ENCODE measurements at regions not wholly inside any gene's neighbourhood (a gene's known extent, or its start where the extent isn't known, plus 50 kb on each side); places are given as distances from the start of the nearest gene placed in this dataset.

- peaks cover 5% of the 10 kb centered on the region for H3K9me3 Mint-ChIP-seq (ENCODE audit: unreplicated experiment)
- Histone ChIP-seq H3K79me2 (ENCODE audit: insufficient read depth, low read length) (no peaks in the 10 kb centered on the region), H2AFZ (ENCODE audit: low read depth, low read length) (no peak overlapping the region), H3K4me2 (ENCODE audit: low read length) (no peak overlapping the region), H3K9ac (ENCODE audit: low read length) (no peak overlapping the region), H3K9me3 (ENCODE audit: insufficient read depth, low read depth, low read length) (peaks cover 6% of the 10 kb centered on the region), H3K27ac (ENCODE audit: low read depth, low read length) (no peak overlapping the region), H3K4me3 (ENCODE audit: insufficient read depth, low read depth, low read length) (no peak overlapping the region), H3K27me3 (ENCODE audit: insufficient read depth, low read length) (no peaks in the 10 kb centered on the region), H4K20me1 (ENCODE audit: insufficient read depth, low read length) (no peaks in the 10 kb centered on the region), H3K4me1 (ENCODE audit: insufficient read depth, low read length) (no peaks in the 10 kb centered on the region), H3K36me3 (ENCODE audit: insufficient read depth, low read length) (no peaks in the 10 kb centered on the region)
- peaks cover 2% of the 10 kb centered on the region for H3K36me3 Mint-ChIP-seq (ENCODE audit: low read depth, unreplicated experiment)
- peaks cover 35% of the 10 kb centered on the region for H3K27me3 Mint-ChIP-seq (ENCODE audit: low read depth, unreplicated experiment)
- no peaks in the 10 kb centered on the region for H3K4me1 Mint-ChIP-seq (ENCODE audit: low read depth, unreplicated experiment)
- DNase-seq (ENCODE audit: low read depth) (no peak), FAIRE-seq (no peak)
- TF ChIP-seq CTCF (IDR thresholded peaks at IDR 0.05; ENCODE audit: insufficient read depth, low read depth, low read length), result no peak
- no peak for TF ChIP-seq EZH2 (IDR thresholded peaks at IDR 0.05; ENCODE audit: insufficient read depth, low read length)
- H3K27ac Mint-ChIP-seq (ENCODE audit: unreplicated experiment), result no peak overlapping the region
- H3K4me3 Mint-ChIP-seq (ENCODE audit: unreplicated experiment), result no peak overlapping the region
These were observed 334.2 kb downstream of the IRX1 start for GRCh38 chr5:3929799-3930198.

GRCh38 chr5:3931976-3932375, 336.3 kb downstream of the IRX1 start:
- Mint-ChIP-seq H3K4me1 (ENCODE audit: low read depth, unreplicated experiment) (no peaks in the 10 kb centered on the region), H3K27me3 (ENCODE audit: low read depth, unreplicated experiment) (peaks cover 18% of the 10 kb centered on the region), H3K4me3 (ENCODE audit: unreplicated experiment) (no peak overlapping the region), H3K27ac (ENCODE audit: unreplicated experiment) (no peak overlapping the region), H3K9me3 (ENCODE audit: unreplicated experiment) (peaks cover 5% of the 10 kb centered on the region), H3K36me3 (ENCODE audit: low read depth, unreplicated experiment) (no peaks in the 10 kb centered on the region)
- Histone ChIP-seq H3K36me3 (ENCODE audit: insufficient read depth, low read length) (no peaks in the 10 kb centered on the region), H4K20me1 (ENCODE audit: insufficient read depth, low read length) (no peaks in the 10 kb centered on the region), H3K4me3 (ENCODE audit: insufficient read depth, low read depth, low read length) (no peak overlapping the region), H3K9me3 (ENCODE audit: insufficient read depth, low read depth, low read length) (peaks cover 6% of the 10 kb centered on the region), H3K4me1 (ENCODE audit: insufficient read depth, low read length) (no peaks in the 10 kb centered on the region), H3K4me2 (ENCODE audit: low read length) (no peak overlapping the region), H2AFZ (ENCODE audit: low read depth, low read length) (no peak overlapping the region), H3K79me2 (ENCODE audit: insufficient read depth, low read length) (no peaks in the 10 kb centered on the region), H3K27me3 (ENCODE audit: insufficient read depth, low read length) (no peaks in the 10 kb centered on the region), H3K27ac (ENCODE audit: low read depth, low read length) (no peak overlapping the region), H3K9ac (ENCODE audit: low read length) (no peak overlapping the region)
- FAIRE-seq, result no peak
- no peak for DNase-seq (ENCODE audit: low read depth)
- no peak for TF ChIP-seq EZH2 (IDR thresholded peaks at IDR 0.05; ENCODE audit: insufficient read depth, low read length)
- no peak for TF ChIP-seq CTCF (IDR thresholded peaks at IDR 0.05; ENCODE audit: insufficient read depth, low read depth, low read length)

- no peak overlapping the region for H3K27ac ChIP-seq (ENCODE audit: low read depth, low read length)
- FAIRE-seq (no peak), DNase-seq (ENCODE audit: low read depth) (no peak)
- no peaks in the 10 kb centered on the region for H3K36me3 ChIP-seq (ENCODE audit: insufficient read depth, low read length)
- H3K27me3 ChIP-seq (ENCODE audit: insufficient read depth, low read length), result no peaks in the 10 kb centered on the region
- H3K9ac ChIP-seq (ENCODE audit: low read length), result no peak overlapping the region
- H3K79me2 ChIP-seq (ENCODE audit: insufficient read depth, low read length), result no peaks in the 10 kb centered on the region
- Mint-ChIP-seq H3K36me3 (ENCODE audit: low read depth, unreplicated experiment) (no peaks in the 10 kb centered on the region), H3K27ac (ENCODE audit: unreplicated experiment) (no peak overlapping the region), H3K27me3 (ENCODE audit: low read depth, unreplicated experiment) (peaks cover 10% of the 10 kb centered on the region), H3K9me3 (ENCODE audit: unreplicated experiment) (peaks cover 4% of the 10 kb centered on the region), H3K4me3 (ENCODE audit: unreplicated experiment) (no peak overlapping the region), H3K4me1 (ENCODE audit: low read depth, unreplicated experiment) (no peaks in the 10 kb centered on the region)
- H2AFZ ChIP-seq (ENCODE audit: low read depth, low read length), result no peak overlapping the region
- no peaks in the 10 kb centered on the region for H4K20me1 ChIP-seq (ENCODE audit: insufficient read depth, low read length)
- H3K4me2 ChIP-seq (ENCODE audit: low read length), result no peak overlapping the region
- no peak for TF ChIP-seq EZH2 (IDR thresholded peaks at IDR 0.05; ENCODE audit: insufficient read depth, low read length)
- TF ChIP-seq CTCF (IDR thresholded peaks at IDR 0.05; ENCODE audit: insufficient read depth, low read depth, low read length), result no peak
- H3K4me3 ChIP-seq (ENCODE audit: insufficient read depth, low read depth, low read length), result no peak overlapping the region
- H3K9me3 ChIP-seq (ENCODE audit: insufficient read depth, low read depth, low read length), result no peaks in the 10 kb centered on the region
- no peaks in the 10 kb centered on the region for H3K4me1 ChIP-seq (ENCODE audit: insufficient read depth, low read length)
These were observed 337.9 kb downstream of the IRX1 start for GRCh38 chr5:3933536-3933935.
